ENCODE measurements at regions not wholly inside any gene's neighbourhood (a gene's known extent, or its start where the extent isn't known, plus 50 kb on each side); places are given as distances from the start of the nearest gene placed in this dataset.

DNA sequence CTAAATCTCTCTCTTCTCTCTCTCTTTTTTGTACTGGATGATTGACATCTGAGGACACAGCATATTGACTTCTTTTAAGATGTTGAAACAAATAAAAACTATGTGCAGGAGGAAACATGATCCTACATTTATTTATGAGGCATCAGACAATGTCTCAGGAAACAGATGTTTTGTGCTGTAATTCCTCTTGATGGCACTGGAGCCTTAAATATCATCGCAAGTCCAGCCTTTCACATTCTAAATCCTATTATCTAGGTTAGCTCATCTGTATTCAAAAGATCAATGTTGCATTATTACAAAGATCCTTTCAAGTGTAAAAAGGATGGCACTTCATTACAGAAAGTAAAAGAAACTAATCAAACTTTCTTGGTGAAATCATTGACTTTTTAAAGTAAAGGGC, 63.9 kb downstream of the MAT2B start:
- WGBS (ENCODE audit: extremely low coverage, insufficient coverage, insufficient read length), result no CpG with 5 or more reads among the region's 1 CpG
- no peak overlapping the region for H3K23ac ChIP-seq (ENCODE audit: low read length)
- no peak overlapping the region for H2AK5ac ChIP-seq (ENCODE audit: low read length)
- H4K12ac ChIP-seq (ENCODE audit: low read depth, low read length), result no peak overlapping the region
- no peak overlapping the region for H4K8ac ChIP-seq (ENCODE audit: low read depth, low read length)
- H3K18ac ChIP-seq (ENCODE audit: low read length), result no peak overlapping the region
- no peak overlapping the region for H4K91ac ChIP-seq (ENCODE audit: low read depth, low read length)
- H2BK12ac ChIP-seq (ENCODE audit: low read length), result no peak overlapping the region
- no peak overlapping the region for H3K4me3 ChIP-seq (ENCODE audit: low read depth, low read length)
- no peak overlapping the region for H3K4ac ChIP-seq (ENCODE audit: low read depth, low read length)
- no peak overlapping the region for H2BK120ac ChIP-seq (ENCODE audit: insufficient read depth, low read length, poor library complexity)
- H2BK5ac ChIP-seq (ENCODE audit: low read depth, low read length, poor library complexity), result no peak overlapping the region
- H3K14ac ChIP-seq (ENCODE audit: low read length), result no peak overlapping the region
- no peak overlapping the region for H3K4me2 ChIP-seq (ENCODE audit: low read length)
- no peaks in the 10 kb centered on the region for H3K9me3 ChIP-seq (ENCODE audit: insufficient read depth, low read depth, low read length)
- DNase-seq, result no peak
- H3K4me1 ChIP-seq (ENCODE audit: control insufficient read depth in 1 of 2, insufficient read depth in 2 of 2, low read length in 2 of 2), result peaks cover 3 to 14% of the 10 kb centered on the region in 2 experiments
- no peak overlapping the region for H2AFZ ChIP-seq (ENCODE audit: insufficient read depth, low read length, poor library complexity)
- no peaks in the 10 kb centered on the region for H3K79me1 ChIP-seq (ENCODE audit: low read length)
- H3K79me2 ChIP-seq (ENCODE audit: control insufficient read depth, insufficient read depth, low read length, poor library complexity), result no peaks in the 10 kb centered on the region
- no peaks in the 10 kb centered on the region for H3K27me3 ChIP-seq (ENCODE audit: insufficient read depth, low read length)
- H3K27ac ChIP-seq (ENCODE audit: low read depth, low read length), result no peak overlapping the region
- no peaks in the 10 kb centered on the region for H3K36me3 ChIP-seq (ENCODE audit: control insufficient read depth in 1 of 2, insufficient read depth in 2 of 2, low read length in 2 of 2)
- H3K9ac ChIP-seq (ENCODE audit: low read length), result no peak overlapping the region

DNA sequence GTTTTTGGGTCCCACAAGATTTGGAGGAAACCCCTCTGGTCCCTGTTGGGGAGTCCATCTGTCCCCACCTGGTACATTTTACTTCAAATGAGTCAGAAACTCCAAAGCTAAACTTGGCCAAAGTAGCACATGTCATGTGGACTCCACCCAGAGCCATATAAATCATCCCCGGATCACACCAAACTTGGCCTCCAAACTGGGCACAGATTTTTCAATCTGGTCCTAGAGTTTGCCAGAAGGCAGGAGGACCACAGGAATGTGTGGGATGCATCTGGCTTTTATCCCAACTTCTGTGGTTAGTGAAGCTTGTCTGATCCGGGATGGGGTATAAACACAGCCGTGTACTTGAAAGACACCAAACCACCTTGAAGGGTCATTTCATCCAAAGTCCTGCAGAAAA, 66.3 kb downstream of the MAT2B start:
- no peak overlapping the region for H4K12ac ChIP-seq (ENCODE audit: low read depth, low read length)
- no peak overlapping the region for H3K4me3 ChIP-seq (ENCODE audit: low read depth, low read length)
- H3K18ac ChIP-seq (ENCODE audit: low read length), result no peak overlapping the region
- no peak overlapping the region for H2AK5ac ChIP-seq (ENCODE audit: low read length)
- no peaks in the 10 kb centered on the region for H3K36me3 ChIP-seq (ENCODE audit: control insufficient read depth in 1 of 2, insufficient read depth in 2 of 2, low read length in 2 of 2)
- no peak overlapping the region for H3K23ac ChIP-seq (ENCODE audit: low read length)
- DNase-seq, result no peak
- no peak overlapping the region for H3K4ac ChIP-seq (ENCODE audit: low read depth, low read length)
- H3K79me1 ChIP-seq (ENCODE audit: low read length), result no peaks in the 10 kb centered on the region
- WGBS (ENCODE audit: extremely low coverage, insufficient coverage, insufficient read length), result no CpG with 5 or more reads among the region's 3 CpGs
- H3K27ac ChIP-seq (ENCODE audit: low read depth, low read length), result no peak overlapping the region
- H3K79me2 ChIP-seq (ENCODE audit: control insufficient read depth, insufficient read depth, low read length, poor library complexity), result no peaks in the 10 kb centered on the region
- H2AFZ ChIP-seq (ENCODE audit: insufficient read depth, low read length, poor library complexity), result no peak overlapping the region
- no peak overlapping the region for H2BK12ac ChIP-seq (ENCODE audit: low read length)
- no peak overlapping the region for H2BK5ac ChIP-seq (ENCODE audit: low read depth, low read length, poor library complexity)
- no peaks in the 10 kb centered on the region for H3K9me3 ChIP-seq (ENCODE audit: insufficient read depth, low read depth, low read length)
- no peak overlapping the region for H3K14ac ChIP-seq (ENCODE audit: low read length)
- no peak overlapping the region for H4K91ac ChIP-seq (ENCODE audit: low read depth, low read length)
- H4K8ac ChIP-seq (ENCODE audit: low read depth, low read length), result no peak overlapping the region
- no peaks in the 10 kb centered on the region for H3K27me3 ChIP-seq (ENCODE audit: insufficient read depth, low read length)
- no peak overlapping the region for H3K9ac ChIP-seq (ENCODE audit: low read length)
- H3K4me1 ChIP-seq (ENCODE audit: control insufficient read depth in 1 of 2, insufficient read depth in 2 of 2, low read length in 2 of 2), result peaks cover 0 to 4% of the 10 kb centered on the region in 2 experiments
- no peak overlapping the region for H3K4me2 ChIP-seq (ENCODE audit: low read length)
- H2BK120ac ChIP-seq (ENCODE audit: insufficient read depth, low read length, poor library complexity), result no peak overlapping the region

GRCh38 chr5:163574472-163575440, 69.3 kb downstream of the MAT2B start:
- H3K9ac ChIP-seq (ENCODE audit: low read length), result no peak overlapping the region
- no peaks in the 10 kb centered on the region for H3K9me3 ChIP-seq (ENCODE audit: insufficient read depth, low read depth, low read length)
- no peaks in the 10 kb centered on the region for H3K36me3 ChIP-seq (ENCODE audit: control insufficient read depth in 1 of 2, insufficient read depth in 2 of 2, low read length in 2 of 2)
- H4K12ac ChIP-seq (ENCODE audit: low read depth, low read length), result no peak overlapping the region
- H4K8ac ChIP-seq (ENCODE audit: low read depth, low read length), result no peak overlapping the region
- no peak overlapping the region for H2BK5ac ChIP-seq (ENCODE audit: low read depth, low read length, poor library complexity)
- H3K79me1 ChIP-seq (ENCODE audit: low read length), result no peaks in the 10 kb centered on the region
- no peak overlapping the region for H3K4ac ChIP-seq (ENCODE audit: low read depth, low read length)
- no peaks in the 10 kb centered on the region for H3K79me2 ChIP-seq (ENCODE audit: control insufficient read depth, insufficient read depth, low read length, poor library complexity)
- H3K27ac ChIP-seq (ENCODE audit: low read depth, low read length), result no peak overlapping the region
- H4K91ac ChIP-seq (ENCODE audit: low read depth, low read length), result no peak overlapping the region
- H3K4me3 ChIP-seq (ENCODE audit: low read depth, low read length), result no peak overlapping the region
- no CpG with 5 or more reads among the region's 5 CpGs for WGBS (ENCODE audit: extremely low coverage, insufficient coverage, insufficient read length)
- H3K27me3 ChIP-seq (ENCODE audit: insufficient read depth, low read length), result no peaks in the 10 kb centered on the region
- H3K4me2 ChIP-seq (ENCODE audit: low read length), result no peak overlapping the region
- H2BK12ac ChIP-seq (ENCODE audit: low read length), result no peak overlapping the region
- H2AK5ac ChIP-seq (ENCODE audit: low read length), result no peak overlapping the region
- H3K4me1 ChIP-seq (ENCODE audit: control insufficient read depth in 1 of 2, insufficient read depth in 2 of 2, low read length in 2 of 2), result peaks cover 0 to 3% of the 10 kb centered on the region in 2 experiments
- no peak overlapping the region for H2BK120ac ChIP-seq (ENCODE audit: insufficient read depth, low read length, poor library complexity)
- H3K23ac ChIP-seq (ENCODE audit: low read length), result no peak overlapping the region
- DNase-seq, result no peak
- H3K14ac ChIP-seq (ENCODE audit: low read length), result no peak overlapping the region
- no peak overlapping the region for H3K18ac ChIP-seq (ENCODE audit: low read length)
- H2AFZ ChIP-seq (ENCODE audit: insufficient read depth, low read length, poor library complexity), result no peak overlapping the region

GRCh38 chr5:163578652-163579051, 73.2 kb downstream of the MAT2B start:
- Histone ChIP-seq H3K14ac (ENCODE audit: low read length) (no peak overlapping the region), H3K4ac (ENCODE audit: low read depth, low read length) (no peak overlapping the region), H3K79me1 (ENCODE audit: low read length) (no peaks in the 10 kb centered on the region), H2AK5ac (ENCODE audit: low read length) (no peak overlapping the region), H3K18ac (ENCODE audit: low read length) (no peak overlapping the region), H3K23ac (ENCODE audit: low read length) (no peak overlapping the region), H3K4me2 (ENCODE audit: low read length) (no peak overlapping the region), H3K36me3 (ENCODE audit: control insufficient read depth in 1 of 2, insufficient read depth in 2 of 2, low read length in 2 of 2) (no peaks in the 10 kb centered on the region), H4K12ac (ENCODE audit: low read depth, low read length) (no peak overlapping the region), H2AFZ (ENCODE audit: insufficient read depth, low read length, poor library complexity) (no peak overlapping the region), H2BK5ac (ENCODE audit: low read depth, low read length, poor library complexity) (no peak overlapping the region), H2BK120ac (ENCODE audit: insufficient read depth, low read length, poor library complexity) (no peak overlapping the region), H3K79me2 (ENCODE audit: control insufficient read depth, insufficient read depth, low read length, poor library complexity) (no peaks in the 10 kb centered on the region), H3K4me1 (ENCODE audit: control insufficient read depth in 1 of 2, insufficient read depth in 2 of 2, low read length in 2 of 2) (no peaks in the 10 kb centered on the region), H4K91ac (ENCODE audit: low read depth, low read length) (no peak overlapping the region), H3K27ac (ENCODE audit: low read depth, low read length) (no peak overlapping the region), H2BK12ac (ENCODE audit: low read length) (no peak overlapping the region), H3K9ac (ENCODE audit: low read length) (no peak overlapping the region), H3K4me3 (ENCODE audit: low read depth, low read length) (no peak overlapping the region), H3K27me3 (ENCODE audit: insufficient read depth, low read length) (no peaks in the 10 kb centered on the region), H4K8ac (ENCODE audit: low read depth, low read length) (no peak overlapping the region), H3K9me3 (ENCODE audit: insufficient read depth, low read depth, low read length) (no peaks in the 10 kb centered on the region)
- no peak for DNase-seq
- no CpG with 5 or more reads among the region's 5 CpGs for WGBS (ENCODE audit: extremely low coverage, insufficient coverage, insufficient read length)

Data from trophoblast cell (in vitro differentiated cells and primary cell).